Erythroblast (primary cell): ENCODE measurements at regions not wholly inside any gene's neighbourhood (a gene's known extent, or its start where the extent isn't known, plus 50 kb on each side); places are given as distances from the start of the nearest gene placed in this dataset.

ENCODE experiments used
- DNase-seq, 2 experiments: peaks; one replicate each; lab custom pipeline; 2025; lab: John Stamatoyannopoulos, UW
- GATA1 ChIP-seq: IDR thresholded peaks from 2 replicates; pipeline ENCODE4 v1.6.1; 2011; ENCODE audit warnings: low read depth, mild to moderate bottlenecking, control low read depth, low read length, moderate library complexity
- POLR2A ChIP-seq: IDR thresholded peaks from 2 replicates; pipeline ENCODE4 v1.6.1; 2011; ENCODE audit warnings: mild to moderate bottlenecking, low read length

- TF ChIP-seq POLR2A (no peak), GATA1 (no peak)
- DNase-seq: no peak
Measured at GRCh38 chr20:60331688-60332300, 373.6 kb downstream of the CDH26 start.

- TF ChIP-seq POLR2A (no peak), GATA1 (no peak)
- no peak for DNase-seq
Measured at GRCh38 chr20:60332523-60332922, 374.3 kb downstream of the CDH26 start.

- TF ChIP-seq POLR2A: no peak
- no peak for TF ChIP-seq GATA1
- no peak for DNase-seq
Measured at GRCh38 chr20:60334911-60335310, 376.7 kb downstream of the CDH26 start.

- TF ChIP-seq GATA1 (no peak), POLR2A (no peak)
- DNase-seq: no peak
Measured at GRCh38 chr20:60338556-60338955, 380.3 kb downstream of the CDH26 start.

- no peak for DNase-seq
- TF ChIP-seq POLR2A (no peak), GATA1 (no peak)
Measured at GRCh38 chr20:60339738-60340137, 381.5 kb downstream of the CDH26 start.

- DNase-seq: no peak
- TF ChIP-seq POLR2A (no peak), GATA1 (no peak)
Measured at GRCh38 chr20:60340232-60340631, 382.0 kb downstream of the CDH26 start.

GRCh38 chr20:60341062-60341461 lies 382.8 kb downstream of the CDH26 start:
- TF ChIP-seq POLR2A (no peak), GATA1 (no peak)
- no peak for DNase-seq

GRCh38 chr20:60345106-60345505 lies 386.9 kb downstream of the CDH26 start:
- TF ChIP-seq GATA1 (no peak), POLR2A (no peak)
- DNase-seq: no peak

GRCh38 chr20:60349418-60349817 lies 391.2 kb downstream of the CDH26 start:
- no peak for DNase-seq
- TF ChIP-seq POLR2A (no peak), GATA1 (no peak)

- no peak for DNase-seq
- TF ChIP-seq POLR2A (no peak), GATA1 (no peak)
Measured at GRCh38 chr20:60352017-60352416, 393.8 kb downstream of the CDH26 start.

GRCh38 chr20:60352596-60352995 lies 394.4 kb downstream of the CDH26 start:
- TF ChIP-seq GATA1: no peak
- TF ChIP-seq POLR2A: no peak
- no peak for DNase-seq

GRCh38 chr20:60354024-60354580 lies 395.9 kb downstream of the CDH26 start:
- DNase-seq: peak; percentile 6 to 57

GRCh38 chr20:60358101-60358500 lies 399.9 kb downstream of the CDH26 start:
- TF ChIP-seq GATA1 (no peak), POLR2A (no peak)
- no peak for DNase-seq

More at GRCh38 chr20:60354024-60354580, 395.9 kb downstream of the CDH26 start:
- TF ChIP-seq POLR2A: no peak
- no peak for TF ChIP-seq GATA1

GRCh38 chr20:60359010-60359409 lies 400.8 kb downstream of the CDH26 start:
- no peak for DNase-seq

More at GRCh38 chr20:60359010-60359409, 400.8 kb downstream of the CDH26 start:
- no peak for TF ChIP-seq POLR2A
- TF ChIP-seq GATA1: no peak
